ENCODE measurements at regions not wholly inside any gene's neighbourhood (a gene's known extent, or its start where the extent isn't known, plus 50 kb on each side); places are given as distances from the start of the nearest gene placed in this dataset.

- no peak for TF ChIP-seq EZH2 (IDR thresholded peaks at IDR 0.05; ENCODE audit: borderline replicate concordance, insufficient read depth, low read length, poor library complexity, severe bottlenecking)
- TF ChIP-seq CTCF (IDR thresholded peaks at IDR 0.05; ENCODE audit: poor library complexity, severe bottlenecking): no peak
- no peak for TF ChIP-seq POLR2AphosphoS5 (IDR thresholded peaks at IDR 0.05)
Observed at GRCh38 chr4:110852793-110853192, 229.9 kb upstream of the PITX2 start.
